ENCODE measurements at regions not wholly inside any gene's neighbourhood (a gene's known extent, or its start where the extent isn't known, plus 50 kb on each side); places are given as distances from the start of the nearest gene placed in this dataset.

- in situ Hi-C loops (cut with MboI; ENCODE audit: low pct_ligation_motif_present in 1 of 4, low pct_unique_long_range_greater_than_20kb in 1 of 4, low sequenced_read_pairs in 3 of 4) (no loop called here), intact Hi-C loops (cut with DNase I; ENCODE audit: low total_unique reads) (no loop called here)
- TF ChIP-seq CTCF (IDR thresholded peaks at IDR 0.05), result no peak
- no peak for TF ChIP-seq POLR2A (IDR thresholded peaks at IDR 0.05)
- TF ChIP-seq POLR2AphosphoS5 (IDR thresholded peaks at IDR 0.05), result no peak
- no peak for TF ChIP-seq EP300 (IDR thresholded peaks at IDR 0.05; ENCODE audit: low read depth)
- no peaks in the 10 kb centered on the region for H3K36me3 ChIP-seq
- peaks cover 0 to 4% of the 10 kb centered on the region in 2 donors for H3K9me3 ChIP-seq
- no peak for DNase-seq
- no peaks in the 10 kb centered on the region for H3K27me3 ChIP-seq
- no peaks in the 10 kb centered on the region for H3K4me1 ChIP-seq
- H3K27ac ChIP-seq, result no peak overlapping the region
- WGBS, 2 donors (ENCODE audit: low coverage in 1 of 2), result 80 to 86% methylated on average over 5 to 15 of the region's 15 CpGs
- H3K4me3 ChIP-seq, result no peak overlapping the region
Measured at GRCh38 chr19:56987184-56987583, 132.6 kb upstream of the USP29 start.

- intact Hi-C loops (cut with DNase I; ENCODE audit: low total_unique reads) (no loop called here), in situ Hi-C loops (cut with MboI; ENCODE audit: low pct_ligation_motif_present in 1 of 4, low pct_unique_long_range_greater_than_20kb in 1 of 4, low sequenced_read_pairs in 3 of 4) (no loop called here)
- DNase-seq, result no peak
- TF ChIP-seq CTCF (IDR thresholded peaks at IDR 0.05) (no peak), POLR2AphosphoS5 (IDR thresholded peaks at IDR 0.05) (no peak), EP300 (IDR thresholded peaks at IDR 0.05; ENCODE audit: low read depth) (no peak), POLR2A (IDR thresholded peaks at IDR 0.05) (no peak)
- peaks cover 0 to 4% of the 10 kb centered on the region in 2 donors for H3K9me3 ChIP-seq
- no peaks in the 10 kb centered on the region for H3K27me3 ChIP-seq
- WGBS, 2 donors (ENCODE audit: low coverage in 1 of 2), result 53% methylated on average over 5 of the region's 5 CpGs; no CpG with 5 or more reads in 1 of the 2 donors
- no peak overlapping the region for H3K4me3 ChIP-seq
- H3K27ac ChIP-seq, result no peak overlapping the region
- H3K36me3 ChIP-seq, result no peaks in the 10 kb centered on the region
- no peaks in the 10 kb centered on the region for H3K4me1 ChIP-seq
Measured at GRCh38 chr19:56988299-56988698, 131.5 kb upstream of the USP29 start.

GRCh38 chr19:56991912-56992311 is 127.9 kb upstream of the USP29 start:
- Histone ChIP-seq H3K36me3 (no peaks in the 10 kb centered on the region), H3K27me3 (no peaks in the 10 kb centered on the region), H3K9me3 (no peaks in the 10 kb centered on the region), H3K27ac (no peak overlapping the region), H3K4me3 (no peak overlapping the region), H3K4me1 (no peaks in the 10 kb centered on the region)
- in situ Hi-C loops (cut with MboI; ENCODE audit: low pct_ligation_motif_present in 1 of 4, low pct_unique_long_range_greater_than_20kb in 1 of 4, low sequenced_read_pairs in 3 of 4) (no loop called here), intact Hi-C loops (cut with DNase I; ENCODE audit: low total_unique reads) (no loop called here)
- no peak for TF ChIP-seq CTCF (IDR thresholded peaks at IDR 0.05)
- TF ChIP-seq EP300 (IDR thresholded peaks at IDR 0.05; ENCODE audit: low read depth), result no peak
- no peak for TF ChIP-seq POLR2AphosphoS5 (IDR thresholded peaks at IDR 0.05)
- no peak for TF ChIP-seq POLR2A (IDR thresholded peaks at IDR 0.05)
- 54 to 70% methylated on average over 4 to 7 of the region's 7 CpGs for WGBS, 2 donors (ENCODE audit: low coverage in 1 of 2)
- DNase-seq, result no peak

- no peak overlapping the region for H3K27ac ChIP-seq
- no peak for DNase-seq
- H3K36me3 ChIP-seq, result no peaks in the 10 kb centered on the region
- no peaks in the 10 kb centered on the region for H3K27me3 ChIP-seq
- no peaks in the 10 kb centered on the region for H3K9me3 ChIP-seq
- H3K4me3 ChIP-seq, result no peak overlapping the region
- in situ Hi-C loops (cut with MboI; ENCODE audit: low pct_ligation_motif_present in 1 of 4, low pct_unique_long_range_greater_than_20kb in 1 of 4, low sequenced_read_pairs in 3 of 4) (no loop called here), intact Hi-C loops (cut with DNase I; ENCODE audit: low total_unique reads) (no loop called here)
- 86 to 87% methylated on average over 3 to 8 of the region's 8 CpGs for WGBS, 2 donors (ENCODE audit: low coverage in 1 of 2)
- TF ChIP-seq POLR2AphosphoS5 (IDR thresholded peaks at IDR 0.05), result no peak
- no peak for TF ChIP-seq EP300 (IDR thresholded peaks at IDR 0.05; ENCODE audit: low read depth)
- TF ChIP-seq POLR2A (IDR thresholded peaks at IDR 0.05), result no peak
- no peak for TF ChIP-seq CTCF (IDR thresholded peaks at IDR 0.05)
- H3K4me1 ChIP-seq, result no peaks in the 10 kb centered on the region
Measured at GRCh38 chr19:56993851-56994250, 125.9 kb upstream of the USP29 start.

Measured in transverse colon (tissue), 4 donors.